Adrenal gland (tissue), 5 donors: ENCODE measurements at regions not wholly inside any gene's neighbourhood (a gene's known extent, or its start where the extent isn't known, plus 50 kb on each side); places are given as distances from the start of the nearest gene placed in this dataset.

ENCODE experiments used
- POLR2A ChIP-seq, 2 donors: fragments of 450-650 bp; IDR thresholded peaks; one replicate each; pipeline ENCODE4 v1.6.1; 2017; ENCODE audit warnings: antibody characterized with exemption in 2 of 2, mild to moderate bottlenecking in 2 of 2, moderate library complexity in 1 of 2
- TF ChIP-seq, protein P1 (sequence below), 6 experiments: fragments of 450-650 bp in 4 of 6; fragments of 200-600 bp in 2 of 6; sonication (generic) in 1 of 6; IDR thresholded peaks; 1 replicate in 5 of 6; 2 replicates in 1 of 6; pipeline versions ENCODE4 v1.5.1 to v1.8.0; 2016 to 2021; ENCODE audit warnings: antibody characterized with exemption in 6 of 6, mild to moderate bottlenecking in 2 of 6, moderate library complexity in 1 of 6
- donor health status: DM: no; HTN: no; CAD: no.

DNA sequence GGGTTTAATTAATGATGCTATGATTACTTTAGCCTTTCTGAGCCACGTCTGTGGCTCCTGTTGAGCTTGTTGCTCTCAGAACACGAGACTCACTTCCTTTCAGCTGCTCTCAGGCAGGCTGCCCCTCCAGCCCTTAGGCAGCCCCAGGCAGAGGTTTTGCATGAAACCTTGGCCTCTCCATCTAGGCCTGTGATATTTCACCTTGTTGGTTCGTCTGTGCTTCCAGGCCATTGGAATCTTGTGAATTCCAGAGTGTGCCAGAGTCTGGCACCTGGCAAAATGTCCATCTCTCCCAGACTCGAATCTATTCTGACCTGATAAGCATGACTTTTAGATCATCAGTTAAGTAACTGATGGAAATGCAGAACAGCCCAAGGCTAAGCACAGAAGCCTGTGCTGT lies 254.1 kb downstream of the LOXHD1 start:
- TF ChIP-seq, protein P1, sequence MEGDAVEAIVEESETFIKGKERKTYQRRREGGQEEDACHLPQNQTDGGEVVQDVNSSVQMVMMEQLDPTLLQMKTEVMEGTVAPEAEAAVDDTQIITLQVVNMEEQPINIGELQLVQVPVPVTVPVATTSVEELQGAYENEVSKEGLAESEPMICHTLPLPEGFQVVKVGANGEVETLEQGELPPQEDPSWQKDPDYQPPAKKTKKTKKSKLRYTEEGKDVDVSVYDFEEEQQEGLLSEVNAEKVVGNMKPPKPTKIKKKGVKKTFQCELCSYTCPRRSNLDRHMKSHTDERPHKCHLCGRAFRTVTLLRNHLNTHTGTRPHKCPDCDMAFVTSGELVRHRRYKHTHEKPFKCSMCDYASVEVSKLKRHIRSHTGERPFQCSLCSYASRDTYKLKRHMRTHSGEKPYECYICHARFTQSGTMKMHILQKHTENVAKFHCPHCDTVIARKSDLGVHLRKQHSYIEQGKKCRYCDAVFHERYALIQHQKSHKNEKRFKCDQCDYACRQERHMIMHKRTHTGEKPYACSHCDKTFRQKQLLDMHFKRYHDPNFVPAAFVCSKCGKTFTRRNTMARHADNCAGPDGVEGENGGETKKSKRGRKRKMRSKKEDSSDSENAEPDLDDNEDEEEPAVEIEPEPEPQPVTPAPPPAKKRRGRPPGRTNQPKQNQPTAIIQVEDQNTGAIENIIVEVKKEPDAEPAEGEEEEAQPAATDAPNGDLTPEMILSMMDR (IDR thresholded peaks at IDR 0.05) = no peak
- TF ChIP-seq POLR2A (IDR thresholded peaks at IDR 0.05) = no peak
